GM19043 (cell line): ENCODE measurements at regions not wholly inside any gene's neighbourhood (a gene's known extent, or its start where the extent isn't known, plus 50 kb on each side); places are given as distances from the start of the nearest gene placed in this dataset.
"Not testable (repeated sequence)": the region's sequence is repeated elsewhere in the genome, so short reads cannot be mapped to it uniquely, and the experiment has no call there.

Source experiments
- ATAC-seq: cut with Tn5 transposase; IDR thresholded peaks from one replicate; pipeline ENCODE4 v1.9.1; 2021; ENCODE audit warnings: low read depth; ENCODE audit not compliant: unreplicated experiment

DNA sequence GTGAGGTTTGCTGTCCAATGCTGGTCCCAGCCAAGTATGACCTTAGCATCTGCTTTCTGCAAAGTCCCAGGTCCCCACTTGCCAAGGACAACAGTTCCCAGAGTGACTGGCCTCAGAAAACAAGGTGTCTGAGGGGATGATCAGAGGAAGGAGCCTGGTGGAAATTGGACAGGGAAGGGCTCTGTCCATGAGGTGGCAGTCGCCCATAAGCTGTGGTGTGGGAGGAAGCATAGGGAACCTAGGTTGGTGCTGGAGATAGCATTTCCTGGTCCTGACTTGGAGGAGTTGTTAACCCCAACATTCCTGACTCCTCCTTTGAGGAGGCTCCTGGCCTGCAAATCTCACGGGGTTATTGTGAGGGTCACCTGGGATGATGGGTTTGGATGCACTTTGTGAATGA is 77.8 kb downstream of the LIMS4 start:
- ATAC-seq, result not testable (repeated sequence)

DNA sequence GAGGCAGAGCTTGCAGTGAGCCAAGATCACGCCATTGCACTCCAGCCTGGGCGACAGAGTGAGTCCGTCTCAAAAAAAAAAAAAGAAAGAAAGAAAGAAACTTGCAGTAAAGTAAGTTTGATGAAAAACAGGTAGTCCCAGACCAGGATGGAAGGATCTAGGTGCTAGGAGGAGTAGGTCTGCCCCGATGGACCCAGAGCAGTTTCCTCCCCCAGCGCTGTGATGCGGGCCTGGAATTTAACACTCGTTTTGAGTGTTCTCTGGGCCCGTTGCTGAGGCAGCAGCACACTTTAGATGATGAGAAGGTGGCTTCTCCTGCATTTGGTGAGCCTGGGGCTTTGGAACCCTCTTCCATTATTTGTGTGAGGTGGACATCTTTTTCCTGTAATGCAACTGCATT is 80.2 kb downstream of the LIMS4 start:
- not testable (repeated sequence) for ATAC-seq

GRCh38 chr2:110391035-110391418 is 81.6 kb downstream of the LIMS4 start:
- ATAC-seq, result not testable (repeated sequence)

DNA sequence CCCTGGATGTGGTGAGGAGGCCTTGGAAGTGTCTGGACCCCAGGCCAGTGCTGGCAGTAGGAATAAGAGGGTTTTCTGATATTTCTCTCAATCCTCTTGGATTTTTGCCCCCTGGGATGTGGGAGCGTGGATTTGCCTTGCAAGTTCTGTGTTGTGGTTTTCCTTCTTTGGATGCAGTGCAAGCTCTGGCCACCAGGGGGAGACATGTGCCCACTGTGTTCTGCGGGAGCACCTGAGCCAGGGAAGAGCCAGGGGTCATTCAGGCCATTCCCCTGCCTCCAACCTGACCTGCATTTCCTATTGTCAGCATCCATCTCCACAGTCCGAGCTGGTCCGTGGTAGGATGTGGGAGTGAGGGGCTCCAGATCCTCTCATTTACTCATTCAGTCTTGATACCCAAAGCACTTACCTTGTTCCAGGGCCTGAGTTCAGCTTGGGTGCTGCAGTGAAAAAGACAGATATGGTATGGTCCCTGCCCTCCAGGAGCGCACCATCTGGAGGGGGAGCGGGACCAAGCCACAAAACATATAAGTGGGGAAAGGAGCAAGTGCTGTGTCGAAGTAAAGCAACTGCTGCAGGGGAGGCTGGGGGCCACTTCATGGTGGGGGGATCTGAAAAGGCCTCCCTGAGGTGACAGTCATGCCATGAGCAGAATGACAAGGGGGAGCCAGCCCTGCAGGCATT is 82.1 kb downstream of the LIMS4 start:
- ATAC-seq, result not testable (repeated sequence)

- not testable (repeated sequence) for ATAC-seq
These were observed 85.6 kb downstream of the LIMS4 start for GRCh38 chr2:110387044-110387443.

- ATAC-seq, result not testable (repeated sequence)
These were observed 86.1 kb downstream of the LIMS4 start for GRCh38 chr2:110386546-110386945.

GRCh38 chr2:110384736-110385119 is 87.9 kb downstream of the LIMS4 start:
- ATAC-seq, result not testable (repeated sequence)

DNA sequence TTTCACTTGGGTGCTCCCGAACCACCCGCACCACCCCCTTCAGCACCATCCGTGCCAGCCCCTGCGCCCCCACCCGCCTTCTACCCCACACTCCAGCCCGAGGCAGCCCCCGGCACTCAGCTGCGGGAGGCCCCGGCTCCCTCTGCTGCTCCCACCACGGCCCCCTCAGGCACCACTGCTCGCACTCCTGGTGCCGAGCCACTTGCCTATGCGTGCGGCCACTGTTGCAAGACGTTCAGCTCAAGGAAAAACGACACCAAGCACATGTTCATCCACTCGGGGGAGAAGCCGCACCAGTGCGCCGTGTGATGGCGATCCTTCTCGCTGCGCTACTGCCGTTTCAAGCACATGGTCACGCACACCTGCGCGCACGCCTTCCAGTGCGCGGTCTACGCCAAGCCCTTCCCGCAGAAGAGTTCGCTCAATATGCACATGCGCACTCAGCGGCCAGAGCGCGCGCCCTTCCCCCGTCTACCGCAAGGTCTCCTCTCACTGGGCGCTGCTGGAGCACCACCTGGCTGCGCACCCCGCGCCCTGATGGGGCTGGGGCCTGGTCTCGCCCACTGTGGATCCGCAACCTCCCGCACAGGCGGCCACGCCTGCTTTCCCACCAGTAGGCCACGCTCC is 88.4 kb downstream of the LIMS4 start:
- not testable (repeated sequence) for ATAC-seq

DNA sequence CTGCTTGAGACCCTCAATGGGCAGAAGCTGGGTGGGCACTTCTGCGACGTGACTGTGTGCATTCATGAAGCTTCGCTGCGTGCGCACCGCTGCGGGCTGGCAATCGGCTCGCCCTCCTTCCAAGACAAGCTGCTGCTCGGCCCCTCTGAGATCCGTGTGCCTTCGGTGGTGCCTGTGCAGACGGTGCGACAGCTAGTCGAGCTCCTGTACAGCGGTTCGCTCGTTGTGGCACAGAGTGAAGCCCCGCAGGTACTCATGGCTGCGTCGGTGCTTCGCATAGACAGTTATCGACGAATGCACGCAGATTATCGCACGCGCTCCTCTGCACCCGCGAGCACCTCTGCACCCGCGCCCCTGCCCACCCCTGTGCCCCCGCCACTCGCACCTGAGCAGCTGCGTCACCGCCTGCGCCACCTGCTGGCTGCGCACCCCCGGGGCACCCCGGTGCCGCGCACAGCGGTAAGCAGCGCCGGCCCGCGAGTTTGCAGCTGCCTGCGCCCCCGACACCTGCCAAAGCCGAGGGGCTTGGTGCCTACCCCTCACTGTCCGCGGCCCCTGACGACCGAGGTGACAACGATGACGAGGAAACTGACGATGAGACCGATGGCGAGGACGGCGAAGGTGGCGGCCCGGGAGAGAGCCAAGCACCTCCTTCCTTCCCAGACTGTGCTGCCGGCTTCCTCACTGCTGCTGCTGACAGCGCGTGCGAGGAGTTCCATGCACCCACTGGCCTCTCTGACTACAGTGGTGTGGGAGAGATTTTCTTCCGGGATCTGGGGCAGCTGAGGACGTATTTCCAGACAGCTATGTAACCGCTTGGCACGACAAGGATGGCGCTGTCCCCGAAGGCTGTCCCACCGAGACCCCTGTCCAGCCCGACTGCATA is 89.2 kb downstream of the LIMS4 start:
- ATAC-seq, result not testable (repeated sequence)

DNA sequence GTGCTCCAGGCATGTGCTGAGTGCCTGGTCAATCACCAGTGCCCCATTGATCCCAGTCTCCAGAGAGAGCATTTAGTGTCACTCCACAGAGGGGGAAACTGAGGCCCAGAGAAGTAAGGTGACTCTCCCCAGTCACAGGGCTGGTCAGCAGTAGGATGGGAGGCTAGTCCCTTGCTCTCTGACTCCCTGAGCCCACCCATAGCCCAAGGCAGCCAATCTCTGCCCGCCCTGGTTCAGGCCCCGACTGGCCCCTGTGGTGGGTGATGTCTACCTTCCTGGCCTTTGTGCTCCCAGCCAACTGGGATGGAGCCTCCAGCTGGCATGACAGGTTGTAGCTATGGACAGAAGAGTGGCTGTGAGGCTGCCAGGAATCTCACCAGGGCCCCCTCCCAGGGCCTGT is 99.1 kb downstream of the LIMS4 start:
- ATAC-seq, result not testable (repeated sequence)

GRCh38 chr2:110371633-110372032 is 101.0 kb downstream of the LIMS4 start:
- not testable (repeated sequence) for ATAC-seq

- ATAC-seq, result not testable (repeated sequence)
These were observed 115.0 kb downstream of the LIMS4 start for GRCh38 chr2:110357616-110358015.

GRCh38 chr2:110354294-110355018 is 118.2 kb downstream of the LIMS4 start:
- ATAC-seq, result not testable (repeated sequence)

DNA sequence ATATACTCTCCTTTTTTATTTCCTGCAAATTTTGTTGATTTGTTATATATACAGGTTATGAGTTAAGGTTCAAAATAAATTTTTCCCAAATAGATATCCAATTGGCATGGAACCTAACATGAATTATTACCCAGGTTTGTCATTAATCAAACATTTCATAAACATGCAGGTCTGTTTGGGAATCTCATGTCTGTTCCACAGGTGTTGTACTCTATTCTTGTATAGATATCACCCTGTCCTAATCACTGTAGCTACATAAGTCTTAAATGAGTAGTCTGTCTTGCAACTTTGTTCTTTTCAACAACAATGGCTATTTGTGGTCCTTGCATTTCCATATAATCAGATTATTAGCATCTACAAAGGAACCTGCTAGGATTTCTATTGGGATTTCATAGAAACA is 121.9 kb downstream of the LIMS4 start:
- ATAC-seq, result not testable (repeated sequence)

DNA sequence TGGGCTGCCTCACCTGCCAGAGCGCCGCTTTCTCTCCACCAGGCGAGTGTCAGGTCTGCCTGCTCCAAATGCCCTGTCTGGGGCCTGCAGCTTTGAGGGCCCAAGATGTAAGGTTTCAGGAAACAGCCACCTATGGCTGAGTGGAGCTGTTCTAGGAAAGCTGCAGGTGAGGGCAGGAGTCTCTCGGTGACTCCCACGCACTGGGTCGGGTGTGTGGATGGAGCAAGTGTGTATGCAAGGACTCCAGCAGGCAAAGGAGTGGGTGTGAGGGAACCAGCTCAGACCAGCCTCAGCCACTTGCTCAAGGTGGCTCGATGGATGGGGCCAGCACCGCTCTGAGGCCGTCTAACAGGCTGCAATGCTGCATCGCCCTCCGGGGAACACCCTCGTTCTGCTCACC is 123.7 kb downstream of the LIMS4 start:
- ATAC-seq, result not testable (repeated sequence)

- ATAC-seq, result not testable (repeated sequence)
These were observed 128.1 kb downstream of the LIMS4 start for GRCh38 chr2:110344405-110345035.

GRCh38 chr2:110342077-110342476 is 129.7 kb upstream of the MTLN start:
- ATAC-seq, result not testable (repeated sequence)

DNA sequence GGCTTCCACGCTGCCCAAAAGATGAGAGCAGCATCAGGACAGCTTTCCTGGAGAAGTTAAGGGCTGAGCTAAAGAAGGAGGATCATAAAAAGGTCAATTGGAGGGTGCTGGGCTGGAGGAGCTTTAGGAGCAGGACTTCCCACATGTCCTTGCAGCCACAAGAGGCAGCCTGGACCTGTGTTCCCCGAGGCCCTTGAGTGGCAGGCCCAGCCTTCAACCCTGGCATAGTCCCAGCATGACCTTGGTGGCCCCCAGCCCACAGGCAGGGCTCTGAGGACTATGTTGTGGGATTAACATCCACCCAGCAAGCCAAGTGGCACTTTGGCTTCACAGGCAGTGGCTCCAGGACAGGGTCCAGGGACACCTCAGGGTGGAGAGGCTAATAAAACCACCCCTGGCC is 126.8 kb upstream of the MTLN start:
- ATAC-seq, result not testable (repeated sequence)

DNA sequence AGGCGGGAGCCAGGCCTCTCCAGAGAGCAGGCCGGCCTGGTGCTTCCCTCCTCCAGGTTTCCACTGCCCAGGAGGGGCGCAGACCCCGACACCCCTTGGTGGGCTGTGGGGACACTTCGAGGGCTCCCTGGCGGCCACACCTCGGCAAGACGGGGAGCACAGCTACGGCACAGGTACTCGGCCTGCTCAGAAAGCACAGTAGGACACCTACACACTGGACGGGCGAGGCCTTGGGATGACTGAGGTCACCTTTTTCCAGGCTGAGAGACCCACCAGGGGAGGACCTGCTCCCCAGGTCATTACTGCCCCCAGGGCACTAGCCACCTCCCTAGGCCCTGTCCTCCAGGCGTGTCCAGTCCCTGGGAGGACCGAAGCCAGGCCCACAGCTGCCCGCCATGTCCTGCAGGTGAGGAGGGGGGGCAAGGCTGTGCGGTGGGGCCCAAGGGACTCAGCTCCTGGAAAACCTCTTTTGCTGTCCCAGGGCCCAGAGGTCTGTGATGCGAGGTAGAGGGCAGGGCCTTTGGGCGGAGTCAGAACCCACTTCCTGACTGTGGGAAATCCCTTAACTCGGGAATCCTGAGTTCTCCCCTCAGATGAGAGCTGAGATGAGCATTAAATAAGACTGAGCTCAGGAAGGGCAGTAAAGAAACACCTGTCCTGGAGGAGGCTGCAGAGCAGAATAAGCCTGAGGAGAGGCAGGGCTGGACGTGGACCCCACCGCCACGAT is 126.1 kb upstream of the MTLN start:
- not testable (repeated sequence) for ATAC-seq
